NCI-H146 (cell line): ENCODE measurements at regions not wholly inside any gene's neighbourhood (a gene's known extent, or its start where the extent isn't known, plus 50 kb on each side); places are given as distances from the start of the nearest gene placed in this dataset.

Source experiments
- DNase-seq: peaks from one replicate; lab custom pipeline; 2025; lab: John Stamatoyannopoulos, UW

GRCh38 chr2:51105811-51106210 is 73.9 kb upstream of the NRXN1 start:
- no peak for DNase-seq

- no peak for DNase-seq
These were observed 71.3 kb upstream of the NRXN1 start for GRCh38 chr2:51103205-51103604.

- no peak for DNase-seq
These were observed 61.1 kb upstream of the NRXN1 start for GRCh38 chr2:51093016-51093415.

GRCh38 chr2:51085420-51086068 is 53.6 kb upstream of the NRXN1 start:
- DNase-seq, result no peak

- no peak for DNase-seq
These were observed 52.8 kb upstream of the NRXN1 start for GRCh38 chr2:51084750-51085149.
